GM12878 (cell line): ENCODE measurements at regions not wholly inside any gene's neighbourhood (a gene's known extent, or its start where the extent isn't known, plus 50 kb on each side); places are given as distances from the start of the nearest gene placed in this dataset.

ENCODE experiments used
- ATAC-seq: fragments of 200-7000 bp; cut with Tn5 transposase; 3 replicates; pipeline ENCODE4 v1.9.1; 2020; ENCODE audit warnings: mild to moderate bottlenecking, moderate library complexity
- BruUV-seq: library from RNA; stranded (reverse); fragments of 400-500 nt; replicated peaks from 2 replicates; lab custom pipeline; 2021; lab: Mats Ljungman, UMichigan
- CTCF ChIA-PET: fragments of 300-600 bp; sonication (Branson Sonifier 250); formaldehyde crosslinking; extraction: SDS; loops from one replicate; lab custom pipeline; 2021; ENCODE audit warnings: inconsistent platforms; lab: Yijun Ruan, JAX
- POLR2A ChIA-PET: fragments of 350-600 bp; formaldehyde crosslinking; extraction: SDS; loops from one replicate; lab custom pipeline; 2021; ENCODE audit warnings: inconsistent platforms; lab: Charles Lee
- RAD21 ChIA-PET: fragments of 300-600 bp; sonication (Branson Sonifier 250); formaldehyde crosslinking; loops from one replicate; lab custom pipeline; 2023; ENCODE audit warnings: antibody characterized with exemption; ENCODE audit not compliant: unreplicated experiment; lab: Charles Lee
- SMC1A ChIA-PET: fragments of 300-600 bp; sonication (Branson Sonifier 250); formaldehyde crosslinking; loops from one replicate; lab custom pipeline; 2023; ENCODE audit not compliant: unreplicated experiment, uncharacterized antibody; lab: Charles Lee
- DNase-seq: peaks from one replicate; pipeline ENCODE4 v3.0.0-alpha.2; 2011; ENCODE audit warnings: low read depth, low spot score
- FAIRE-seq: peaks from 3 replicates; lab custom pipeline; 2011; peaks lifted over from hg19 to GRCh38; lab: Jason Lieb, UNC
- H2AFZ ChIP-seq: 2 replicates; pipeline ENCODE4 v1.6.0; 2011; ENCODE audit warnings: low read depth, low read length, control low read depth; ENCODE audit not compliant: control insufficient read depth
- H3K27ac ChIP-seq: 2 replicates; pipeline ENCODE4 v1.5.1; 2011; ENCODE audit warnings: control low read depth; ENCODE audit not compliant: control insufficient read depth, insufficient read depth
- H3K27me3 ChIP-seq, 2 experiments: replicated peaks in 1 of 2; 2 replicates each; pipeline versions ENCODE4 v1.6.0 to v1.6.1; 2011; ENCODE audit warnings: low read length in 1 of 2; ENCODE audit not compliant: control insufficient read depth in 2 of 2, insufficient read depth in 2 of 2
- H3K36me3 ChIP-seq, 2 experiments: 2 replicates each; pipeline ENCODE4 v1.5.1; 2011; ENCODE audit warnings: low read length in 1 of 2; ENCODE audit not compliant: control insufficient read depth in 2 of 2, insufficient read depth in 2 of 2
- H3K4me1 ChIP-seq: 2 replicates; pipeline ENCODE4 v1.6.1; 2011; ENCODE audit warnings: mild to moderate bottlenecking, low read length, moderate library complexity, mixed read lengths; ENCODE audit not compliant: control insufficient read depth, insufficient read depth
- H3K4me2 ChIP-seq: 2 replicates; pipeline ENCODE4 v1.6.0; 2011; ENCODE audit warnings: control low read depth; ENCODE audit not compliant: control insufficient read depth, insufficient read depth
- H3K4me3 ChIP-seq: fragments of 200-600 bp; sonication (generic); 2 replicates; pipeline ENCODE4 v1.5.1; 2016
- H3K79me2 ChIP-seq: 2 replicates; pipeline ENCODE4 v1.6.0; 2011; ENCODE audit warnings: low read length; ENCODE audit not compliant: control insufficient read depth, insufficient read depth
- H3K9ac ChIP-seq: 2 replicates; pipeline ENCODE4 v1.8.0; 2011; ENCODE audit warnings: low read length, control low read depth, mixed read lengths; ENCODE audit not compliant: control insufficient read depth, insufficient read depth
- H3K9me3 ChIP-seq: replicated peaks from 3 replicates; pipeline ENCODE4 v1.5.1; 2011; ENCODE audit warnings: mild to moderate bottlenecking, low read length; ENCODE audit not compliant: control insufficient read depth, insufficient read depth
- H4K20me1 ChIP-seq: 2 replicates; pipeline ENCODE4 v1.6.0; 2011; ENCODE audit not compliant: control insufficient read depth, insufficient read depth
- MYC ChIP-seq: IDR thresholded peaks from 2 replicates; pipeline ENCODE4 v1.6.1; 2011; ENCODE audit warnings: mild to moderate bottlenecking, low read length, moderate library complexity, inconsistent platforms; ENCODE audit not compliant: insufficient read depth, insufficient replicate concordance, insufficient read length, severe bottlenecking
- REST ChIP-seq: IDR thresholded peaks from 2 replicates; pipeline ENCODE4 v1.6.1; 2012; ENCODE audit warnings: mild to moderate bottlenecking, low read depth, low read length
- WGBS: methylation state at CpG from one replicate; pipeline ENCODE4 v1.1.6; 2016; ENCODE audit warnings: low lambda C conversion rate; ENCODE audit not compliant: insufficient replicate concordance, insufficient coverage; ENCODE audit errors: missing lambda C conversion rate; 5-methylcytosine and 5-hydroxymethylcytosine counted together
- in situ Hi-C: fragments of 300-500 bp; cut with MboI; formaldehyde crosslinking; loops from 9 replicates; pipeline ENCODE4 v1.14.3; 2018; ENCODE audit warnings: mixed read lengths
- intact Hi-C: fragments of 100-400 bp; cut with micrococcal nuclease; formaldehyde crosslinking; loops from one replicate; pipeline ENCODE4 v1.14.2; 2022; ENCODE audit not compliant: unreplicated experiment

- POLR2A ChIA-PET: no interaction called here
- H3K27me3 ChIP-seq: peaks cover 0 to 2% of the 10 kb centered on the region in 2 experiments; a peak in 2 of 4 replicates
- H2AFZ ChIP-seq: no peak overlapping the region
- TF ChIP-seq MYC: no peak
- TF ChIP-seq, all 136 proteins: peak for 0
- Histone ChIP-seq H3K4me2 (no peak overlapping the region), H3K79me2 (no peaks in the 10 kb centered on the region), H3K27ac (no peak overlapping the region), H3K4me3 (no peak overlapping the region), H3K9me3 (no peaks in the 10 kb centered on the region), H3K9ac (no peak overlapping the region), H3K36me3 (no peaks in the 10 kb centered on the region), H3K4me1 (no peaks in the 10 kb centered on the region), H4K20me1 (no peaks in the 10 kb centered on the region)
- intact Hi-C loops (loop anchor here (10.0 kb wide), 1 partner anchor 281 kb away; no protein-coding TSS in a partner anchor), in situ Hi-C loops (no loop called here)
- RAD21 ChIA-PET: no interaction called here
- BruUV-seq: no TSS peak
- no peak for ATAC-seq
- SMC1A ChIA-PET: no interaction called here
- no peak for FAIRE-seq
- 24% methylated on average over 18 of the region's 18 CpGs for WGBS
- CTCF ChIA-PET: no interaction called here
- DNase-seq: no peak
Measured at GRCh38 chr17:79423811-79424465, 186.9 kb downstream of the RBFOX3 start.

GRCh38 chr17:79422236-79422635 is 188.6 kb downstream of the RBFOX3 start:
- Histone ChIP-seq H3K79me2 (no peaks in the 10 kb centered on the region), H3K4me2 (no peak overlapping the region), H3K4me3 (no peak overlapping the region), H3K36me3 (no peaks in the 10 kb centered on the region), H2AFZ (no peak overlapping the region), H3K4me1 (no peaks in the 10 kb centered on the region), H3K27ac (no peak overlapping the region), H3K27me3 (peaks cover 0 to 2% of the 10 kb centered on the region in 2 experiments; a peak in 2 of 4 replicates), H3K9me3 (no peaks in the 10 kb centered on the region), H3K9ac (no peak overlapping the region), H4K20me1 (no peaks in the 10 kb centered on the region)
- RAD21 ChIA-PET: no interaction called here
- BruUV-seq: no TSS peak
- POLR2A ChIA-PET: no interaction called here
- in situ Hi-C loops (no loop called here), intact Hi-C loops (loop anchor here (10.0 kb wide), 1 partner anchor 283 kb away; no protein-coding TSS in a partner anchor)
- no peak for TF ChIP-seq REST
- ATAC-seq (no peak), FAIRE-seq (no peak), DNase-seq (no peak)
- CTCF ChIA-PET: no interaction called here
- 47% methylated on average over 9 of the region's 15 CpGs for WGBS
- SMC1A ChIA-PET: no interaction called here
